Gastrocnemius medialis (tissue), 4 donors: ENCODE measurements at regions not wholly inside any gene's neighbourhood (a gene's known extent, or its start where the extent isn't known, plus 50 kb on each side); places are given as distances from the start of the nearest gene placed in this dataset.

Experiments
- CTCF ChIP-seq, 5 experiments: fragments of 450-650 bp in 3 of 5; fragments of 200-600 bp in 2 of 5; sonication (generic) in 2 of 5; IDR thresholded peaks in 4 of 5; conservative IDR thresholded peaks in 1 of 5; 1 replicate in 4 of 5; 2 replicates in 1 of 5; pipeline ENCODE4 v1.5.1; 2016 to 2019; ENCODE audit warnings: antibody characterized with exemption in 5 of 5, mild to moderate bottlenecking in 3 of 5, moderate library complexity in 3 of 5
- POLR2A ChIP-seq, 2 donors: fragments of 450-650 bp; IDR thresholded peaks; one replicate each; pipeline ENCODE4 v1.6.1; 2017; ENCODE audit warnings: antibody characterized with exemption in 2 of 2, mild to moderate bottlenecking in 2 of 2, moderate library complexity in 2 of 2

- TF ChIP-seq POLR2A (IDR thresholded peaks at IDR 0.05) (no peak), CTCF (IDR thresholded peaks at IDR 0.05 in 4 of 5, conservative IDR thresholded peaks at IDR 0.05 in 1 of 5) (no peak)
These were observed 138.9 kb upstream of the UBE2E1 start for GRCh38 chr3:23666818-23667217.
